Ascending aorta (tissue), 2 donors: ENCODE measurements at regions not wholly inside any gene's neighbourhood (a gene's known extent, or its start where the extent isn't known, plus 50 kb on each side); places are given as distances from the start of the nearest gene placed in this dataset.

ENCODE experiments used
- DNase-seq, 2 donors: peaks; one replicate each; pipeline ENCODE4 v3.0.0-alpha.2; 2019; ENCODE audit warnings: low spot score in 2 of 2
- H3K27ac ChIP-seq, 2 donors: fragments of 200-600 bp; sonication (generic); one replicate each; pipeline ENCODE4 v1.5.1; 2016 to 2017; ENCODE audit warnings: mild to moderate bottlenecking in 1 of 2
- H3K27me3 ChIP-seq: fragments of 200-600 bp; sonication (generic); one replicate; pipeline ENCODE4 v1.5.1; 2017
- H3K36me3 ChIP-seq, 2 donors: fragments of 200-600 bp; sonication (generic); one replicate each; pipeline ENCODE4 v1.5.1; 2016
- H3K4me1 ChIP-seq, 2 donors: fragments of 200-600 bp; sonication (generic); one replicate each; pipeline ENCODE4 v1.5.1; 2016 to 2017; ENCODE audit warnings: mild to moderate bottlenecking in 1 of 2
- H3K4me3 ChIP-seq, 2 donors: fragments of 200-600 bp; sonication (generic); one replicate each; pipeline ENCODE4 v1.5.1; 2016 to 2017; ENCODE audit warnings: mild to moderate bottlenecking in 1 of 2
- H3K9me3 ChIP-seq, 2 donors: fragments of 200-600 bp; sonication (generic); one replicate each; pipeline ENCODE4 v1.5.1; 2016
- CTCF ChIP-seq, 3 experiments: fragments of 200-600 bp in 2 of 3; fragments of 450-650 bp in 1 of 3; sonication (generic) in 2 of 3; IDR thresholded peaks; one replicate each; pipeline ENCODE4 v1.5.1; 2016 to 2019; ENCODE audit warnings: antibody characterized with exemption in 3 of 3, mild to moderate bottlenecking in 1 of 3, moderate library complexity in 1 of 3
- intact Hi-C: fragments of 100-400 bp; cut with DNase I; formaldehyde crosslinking; loops from one replicate; pipeline ENCODE4 v1.15.1; 2023

GRCh38 chr13:85363504-85363903 lies 435.7 kb downstream of the SLITRK6 start:
- Histone ChIP-seq H3K27me3 (no peaks in the 10 kb centered on the region), H3K9me3 (no peaks in the 10 kb centered on the region), H3K27ac (no peak overlapping the region), H3K4me1 (no peaks in the 10 kb centered on the region), H3K36me3 (no peaks in the 10 kb centered on the region), H3K4me3 (no peak overlapping the region)
- intact Hi-C loops = no loop called here
- TF ChIP-seq CTCF (IDR thresholded peaks at IDR 0.05) = no peak
- DNase-seq = no peak

- peak in 1 of 2 donors; percentile 44 for DNase-seq
- Histone ChIP-seq H3K4me3 (no peak overlapping the region), H3K27ac (no peak overlapping the region), H3K4me1 (no peaks in the 10 kb centered on the region), H3K27me3 (no peaks in the 10 kb centered on the region), H3K36me3 (no peaks in the 10 kb centered on the region), H3K9me3 (no peaks in the 10 kb centered on the region)
- intact Hi-C loops = no loop called here
- no peak for TF ChIP-seq CTCF (IDR thresholded peaks at IDR 0.05)
Observed at GRCh38 chr13:85362980-85363379, 436.2 kb downstream of the SLITRK6 start.

GRCh38 chr13:85347251-85347650 lies 452.0 kb downstream of the SLITRK6 start:
- Histone ChIP-seq H3K36me3 (no peaks in the 10 kb centered on the region), H3K9me3 (no peaks in the 10 kb centered on the region), H3K27me3 (no peaks in the 10 kb centered on the region), H3K4me3 (no peak overlapping the region), H3K27ac (no peak overlapping the region), H3K4me1 (no peaks in the 10 kb centered on the region)
- no peak for TF ChIP-seq CTCF (IDR thresholded peaks at IDR 0.05)
- intact Hi-C loops = no loop called here
- DNase-seq = no peak

GRCh38 chr13:85334187-85334586 lies 465.0 kb downstream of the SLITRK6 start:
- no peak for TF ChIP-seq CTCF (IDR thresholded peaks at IDR 0.05)
- no peaks in the 10 kb centered on the region for H3K27me3 ChIP-seq
- no peak for DNase-seq
- H3K4me3 ChIP-seq = no peak overlapping the region
- no peaks in the 10 kb centered on the region for H3K4me1 ChIP-seq
- H3K9me3 ChIP-seq = peaks cover 0 to 3% of the 10 kb centered on the region in 2 donors
- no peak overlapping the region for H3K27ac ChIP-seq
- intact Hi-C loops = no loop called here
- no peaks in the 10 kb centered on the region for H3K36me3 ChIP-seq

GRCh38 chr13:85333506-85334020 lies 465.7 kb downstream of the SLITRK6 start:
- no peak for TF ChIP-seq CTCF (IDR thresholded peaks at IDR 0.05)
- intact Hi-C loops = no loop called here
- Histone ChIP-seq H3K4me1 (no peaks in the 10 kb centered on the region), H3K4me3 (no peak overlapping the region), H3K27me3 (no peaks in the 10 kb centered on the region), H3K36me3 (no peaks in the 10 kb centered on the region), H3K27ac (no peak overlapping the region), H3K9me3 (no peaks in the 10 kb centered on the region)
- no peak for DNase-seq

- intact Hi-C loops = no loop called here
- Histone ChIP-seq H3K27ac (no peak overlapping the region), H3K27me3 (no peaks in the 10 kb centered on the region), H3K9me3 (no peaks in the 10 kb centered on the region), H3K4me3 (no peak overlapping the region), H3K36me3 (no peaks in the 10 kb centered on the region), H3K4me1 (no peaks in the 10 kb centered on the region)
- DNase-seq = no peak
- TF ChIP-seq CTCF (IDR thresholded peaks at IDR 0.05) = no peak
Observed at GRCh38 chr13:85332615-85333014, 466.6 kb downstream of the SLITRK6 start.
